WTC11 (cell line): ENCODE measurements at regions not wholly inside any gene's neighbourhood (a gene's known extent, or its start where the extent isn't known, plus 50 kb on each side); places are given as distances from the start of the nearest gene placed in this dataset.

ENCODE experiments used
- ATAC-seq: fragments of 200-7000 bp; cut with Tn5 transposase; 2 replicates; pipeline ENCODE4 v1.10.0; 2021; ENCODE audit warnings: mild to moderate bottlenecking, moderate library complexity
- CTCF ChIA-PET: fragments of 300-600 bp; sonication (Branson Sonifier 250); formaldehyde crosslinking; loops from one replicate; lab custom pipeline; 2021; ENCODE audit warnings: antibody characterized with exemption; lab: Charles Lee
- POLR2A ChIA-PET: fragments of 350-600 bp; sonication (Branson Sonifier 250); formaldehyde crosslinking; loops from one replicate; lab custom pipeline; 2021; ENCODE audit warnings: antibody characterized with exemption; lab: Charles Lee
- DNase-seq: peaks from one replicate; pipeline ENCODE4 v3.0.0; 2021; ENCODE audit warnings: low spot score
- H3K27ac Mint-ChIP-seq: 2 replicates; pipeline ENCODE4 v1.8.0; 2021; ENCODE audit warnings: mixed read lengths
- H3K27me3 Mint-ChIP-seq: 2 replicates; pipeline ENCODE4 v1.8.0; 2021; ENCODE audit warnings: low read depth, mild to moderate bottlenecking, moderate library complexity, mixed read lengths
- H3K36me3 Mint-ChIP-seq: 2 replicates; pipeline ENCODE4 v1.8.0; 2021; ENCODE audit warnings: mixed read lengths
- H3K4me1 Mint-ChIP-seq: 2 replicates; pipeline ENCODE4 v1.8.0; 2022; ENCODE audit warnings: mixed read lengths
- H3K4me3 Mint-ChIP-seq: 2 replicates; pipeline ENCODE4 v1.8.0; 2021; ENCODE audit warnings: mild to moderate bottlenecking, moderate library complexity, mixed read lengths
- H3K9me3 Mint-ChIP-seq: 2 replicates; pipeline ENCODE4 v1.8.0; 2021; ENCODE audit warnings: mixed read lengths
- AR ChIP-seq: fragments of 250-450 bp; sonication (Bioruptor Pico); IDR thresholded peaks from 2 replicates; pipeline ENCODE4 v1.9.0; 2021; ENCODE audit warnings: mild to moderate bottlenecking
- ATF3 ChIP-seq: sonication (generic); formaldehyde crosslinking; conservative IDR thresholded peaks from 2 replicates; pipeline ENCODE4 v1.8.1; 2022; ENCODE audit warnings: mild to moderate bottlenecking, missing genetic modification reagents
- CREB1 ChIP-seq: sonication (generic); formaldehyde crosslinking; IDR thresholded peaks from 2 replicates; pipeline ENCODE4 v1.8.0; 2023; ENCODE audit warnings: mild to moderate bottlenecking, missing genetic modification reagents
- EMX1 ChIP-seq: fragments of 250-450 bp; sonication (Bioruptor Pico); IDR thresholded peaks from 2 replicates; pipeline ENCODE4 v1.8.0; 2021; ENCODE audit warnings: mild to moderate bottlenecking
- HMGA2 ChIP-seq: fragments of 250-450 bp; sonication (Bioruptor Pico); IDR thresholded peaks from 2 replicates; pipeline ENCODE4 v1.4.0; 2021; ENCODE audit warnings: mild to moderate bottlenecking, moderate library complexity
- JUN ChIP-seq: sonication (generic); formaldehyde crosslinking; IDR thresholded peaks from 2 replicates; pipeline ENCODE4 v1.8.0; 2023; ENCODE audit warnings: mild to moderate bottlenecking, missing genetic modification reagents
- NFE2L1 ChIP-seq: sonication (generic); formaldehyde crosslinking; IDR thresholded peaks from 2 replicates; pipeline ENCODE4 v1.8.1; 2023; ENCODE audit warnings: missing genetic modification reagents
- NFYB ChIP-seq: sonication (generic); formaldehyde crosslinking; conservative IDR thresholded peaks from 2 replicates; pipeline ENCODE4 v1.8.0; 2022; ENCODE audit warnings: low read depth, missing genetic modification reagents
- NR1H2 ChIP-seq: sonication (generic); formaldehyde crosslinking; IDR thresholded peaks from 2 replicates; pipeline ENCODE4 v1.9.0; 2021; ENCODE audit warnings: mild to moderate bottlenecking, moderate library complexity, missing genetic modification reagents
- NR2C2 ChIP-seq: sonication (generic); formaldehyde crosslinking; IDR thresholded peaks from 2 replicates; pipeline ENCODE4 v1.8.0; 2022; ENCODE audit warnings: mild to moderate bottlenecking, missing genetic modification reagents
- PRRX2 ChIP-seq: fragments of 250-450 bp; sonication (Bioruptor Pico); IDR thresholded peaks from 2 replicates; pipeline ENCODE4 v1.8.0; 2021; ENCODE audit warnings: mild to moderate bottlenecking
- SP1 ChIP-seq: sonication (generic); formaldehyde crosslinking; conservative IDR thresholded peaks from 2 replicates; pipeline ENCODE4 v1.8.1; 2022; ENCODE audit warnings: missing genetic modification reagents
- ZMAT4 ChIP-seq: fragments of 250-450 bp; sonication (Bioruptor Pico); IDR thresholded peaks from 2 replicates; pipeline ENCODE4 v1.9.0; 2021; ENCODE audit warnings: mild to moderate bottlenecking
- ZNF263 ChIP-seq: sonication (generic); formaldehyde crosslinking; IDR thresholded peaks from 2 replicates; pipeline ENCODE4 v1.8.1; 2022; ENCODE audit warnings: low read depth, mild to moderate bottlenecking, moderate library complexity, missing genetic modification reagents
- ZNF317 ChIP-seq: sonication (generic); formaldehyde crosslinking; IDR thresholded peaks from 2 replicates; pipeline ENCODE4 v1.8.1; 2023; ENCODE audit warnings: low read depth, mild to moderate bottlenecking, moderate library complexity, missing genetic modification reagents, borderline replicate concordance
- TF ChIP-seq, protein P1 (sequence below): sonication (generic); formaldehyde crosslinking; IDR thresholded peaks from 2 replicates; pipeline ENCODE4 v1.8.1; 2023; ENCODE audit warnings: mild to moderate bottlenecking, moderate library complexity, missing genetic modification reagents
- TF ChIP-seq, protein P2 (sequence below): sonication (generic); formaldehyde crosslinking; conservative IDR thresholded peaks from 2 replicates; pipeline ENCODE4 v1.8.1; 2023; ENCODE audit warnings: mild to moderate bottlenecking, low read depth, missing genetic modification reagents, moderate library complexity
- TF ChIP-seq, protein P3 (sequence below): sonication (generic); formaldehyde crosslinking; IDR thresholded peaks from 2 replicates; pipeline ENCODE4 v1.8.1; 2022; ENCODE audit warnings: low read depth, missing genetic modification reagents, borderline replicate concordance
- TF ChIP-seq, protein P4 (sequence below): sonication (generic); formaldehyde crosslinking; IDR thresholded peaks from 2 replicates; pipeline ENCODE4 v1.8.1; 2023; ENCODE audit warnings: mild to moderate bottlenecking, missing genetic modification reagents, moderate library complexity

DNA sequence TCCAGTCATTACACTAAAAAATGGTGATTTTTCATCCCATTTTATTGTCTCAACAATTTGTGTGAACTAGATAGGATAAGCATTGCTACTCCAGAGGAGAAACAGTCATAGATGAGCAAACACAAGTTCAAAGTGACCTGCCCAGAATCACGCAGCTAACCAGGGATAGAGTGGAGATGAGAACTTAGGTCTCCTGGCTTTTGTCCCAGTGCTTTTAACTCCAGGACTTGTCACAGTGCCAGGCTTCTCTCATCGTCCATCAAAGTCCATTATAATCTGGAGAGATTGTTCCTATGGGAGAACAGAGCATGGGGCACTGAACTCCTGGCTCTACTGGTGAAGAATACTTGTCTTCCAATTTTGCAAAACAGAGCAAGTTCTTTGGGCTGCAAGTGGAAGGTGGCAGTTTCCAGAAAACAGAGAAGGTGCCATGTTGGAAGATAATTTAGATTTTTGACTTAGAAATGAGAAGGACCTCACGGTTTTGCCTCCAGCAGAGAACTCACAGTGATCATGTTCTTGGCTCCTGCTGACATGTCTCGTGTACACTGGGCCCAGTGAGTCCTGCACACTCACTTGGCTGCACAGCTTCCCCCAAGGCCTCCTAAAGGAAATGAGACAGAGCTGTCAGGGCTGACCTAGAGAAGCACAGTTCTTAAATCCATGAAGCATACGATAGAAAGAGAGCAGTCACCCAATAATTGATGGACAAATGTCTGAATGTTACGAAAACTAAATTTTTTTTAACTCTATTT lies 322.9 kb upstream of the NRP1 start (continued):
- TF ChIP-seq, protein P1, sequence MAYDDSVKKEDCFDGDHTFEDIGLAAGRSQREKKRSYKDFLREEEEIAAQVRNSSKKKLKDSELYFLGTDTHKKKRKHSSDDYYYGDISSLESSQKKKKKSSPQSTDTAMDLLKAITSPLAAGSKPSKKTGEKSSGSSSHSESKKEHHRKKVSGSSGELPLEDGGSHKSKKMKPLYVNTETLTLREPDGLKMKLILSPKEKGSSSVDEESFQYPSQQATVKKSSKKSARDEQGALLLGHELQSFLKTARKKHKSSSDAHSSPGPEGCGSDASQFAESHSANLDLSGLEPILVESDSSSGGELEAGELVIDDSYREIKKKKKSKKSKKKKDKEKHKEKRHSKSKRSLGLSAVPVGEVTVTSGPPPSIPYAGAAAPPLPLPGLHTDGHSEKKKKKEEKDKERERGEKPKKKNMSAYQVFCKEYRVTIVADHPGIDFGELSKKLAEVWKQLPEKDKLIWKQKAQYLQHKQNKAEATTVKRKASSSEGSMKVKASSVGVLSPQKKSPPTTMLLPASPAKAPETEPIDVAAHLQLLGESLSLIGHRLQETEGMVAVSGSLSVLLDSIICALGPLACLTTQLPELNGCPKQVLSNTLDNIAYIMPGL (CRISPR knock-in tag) = no peak
- TF ChIP-seq ZNF317 (CRISPR knock-in tag) (no peak), EMX1 (no peak), SP1 (CRISPR knock-in tag) (no peak), JUN (CRISPR knock-in tag) (no peak), NFYB (CRISPR knock-in tag) (no peak), NR2C2 (CRISPR knock-in tag) (no peak), PRRX2 (CRISPR knock-in tag) (no peak)
- TF ChIP-seq, protein P2, sequence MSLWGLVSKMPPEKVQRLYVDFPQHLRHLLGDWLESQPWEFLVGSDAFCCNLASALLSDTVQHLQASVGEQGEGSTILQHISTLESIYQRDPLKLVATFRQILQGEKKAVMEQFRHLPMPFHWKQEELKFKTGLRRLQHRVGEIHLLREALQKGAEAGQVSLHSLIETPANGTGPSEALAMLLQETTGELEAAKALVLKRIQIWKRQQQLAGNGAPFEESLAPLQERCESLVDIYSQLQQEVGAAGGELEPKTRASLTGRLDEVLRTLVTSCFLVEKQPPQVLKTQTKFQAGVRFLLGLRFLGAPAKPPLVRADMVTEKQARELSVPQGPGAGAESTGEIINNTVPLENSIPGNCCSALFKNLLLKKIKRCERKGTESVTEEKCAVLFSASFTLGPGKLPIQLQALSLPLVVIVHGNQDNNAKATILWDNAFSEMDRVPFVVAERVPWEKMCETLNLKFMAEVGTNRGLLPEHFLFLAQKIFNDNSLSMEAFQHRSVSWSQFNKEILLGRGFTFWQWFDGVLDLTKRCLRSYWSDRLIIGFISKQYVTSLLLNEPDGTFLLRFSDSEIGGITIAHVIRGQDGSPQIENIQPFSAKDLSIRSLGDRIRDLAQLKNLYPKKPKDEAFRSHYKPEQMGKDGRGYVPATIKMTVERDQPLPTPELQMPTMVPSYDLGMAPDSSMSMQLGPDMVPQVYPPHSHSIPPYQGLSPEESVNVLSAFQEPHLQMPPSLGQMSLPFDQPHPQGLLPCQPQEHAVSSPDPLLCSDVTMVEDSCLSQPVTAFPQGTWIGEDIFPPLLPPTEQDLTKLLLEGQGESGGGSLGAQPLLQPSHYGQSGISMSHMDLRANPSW (CRISPR knock-in tag) = no peak

DNA sequence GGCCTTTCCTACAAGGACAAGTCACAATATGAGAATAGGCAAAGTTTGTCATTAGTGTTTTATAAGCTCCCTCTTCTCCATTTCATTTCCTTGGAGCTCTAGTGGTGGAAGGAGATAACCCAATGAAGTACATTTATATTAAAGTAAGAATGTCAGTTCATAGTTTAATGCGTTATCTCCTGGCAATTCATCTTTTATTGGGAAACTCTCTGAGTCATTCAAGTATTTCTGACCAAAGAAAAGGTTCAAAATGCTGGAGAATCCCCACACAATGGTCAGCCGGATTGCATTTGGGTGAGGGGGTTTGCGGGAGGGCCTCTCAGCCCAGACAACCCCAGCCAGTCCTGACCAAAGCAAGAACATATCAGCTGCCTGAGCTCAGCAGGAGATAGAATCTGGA lies 321.5 kb upstream of the NRP1 start:
- Mint-ChIP-seq H3K27me3 (no peaks in the 10 kb centered on the region), H3K9me3 (peaks cover 33% of the 10 kb centered on the region), H3K4me3 (no peak overlapping the region), H3K27ac (no peak overlapping the region), H3K36me3 (peaks cover 12% of the 10 kb centered on the region), H3K4me1 (peaks cover 24% of the 10 kb centered on the region)
- POLR2A ChIA-PET = no interaction called here
- ATAC-seq (no peak), DNase-seq (no peak)
- TF ChIP-seq ATF3 (no peak), AR (no peak), JUN (CRISPR knock-in tag) (no peak), ZNF263 (CRISPR knock-in tag) (no peak), NR1H2 (no peak), CREB1 (CRISPR knock-in tag) (no peak), ZMAT4 (no peak), NFE2L1 (CRISPR knock-in tag) (no peak), HMGA2 (CRISPR knock-in tag) (no peak)
- TF ChIP-seq, protein P3, sequence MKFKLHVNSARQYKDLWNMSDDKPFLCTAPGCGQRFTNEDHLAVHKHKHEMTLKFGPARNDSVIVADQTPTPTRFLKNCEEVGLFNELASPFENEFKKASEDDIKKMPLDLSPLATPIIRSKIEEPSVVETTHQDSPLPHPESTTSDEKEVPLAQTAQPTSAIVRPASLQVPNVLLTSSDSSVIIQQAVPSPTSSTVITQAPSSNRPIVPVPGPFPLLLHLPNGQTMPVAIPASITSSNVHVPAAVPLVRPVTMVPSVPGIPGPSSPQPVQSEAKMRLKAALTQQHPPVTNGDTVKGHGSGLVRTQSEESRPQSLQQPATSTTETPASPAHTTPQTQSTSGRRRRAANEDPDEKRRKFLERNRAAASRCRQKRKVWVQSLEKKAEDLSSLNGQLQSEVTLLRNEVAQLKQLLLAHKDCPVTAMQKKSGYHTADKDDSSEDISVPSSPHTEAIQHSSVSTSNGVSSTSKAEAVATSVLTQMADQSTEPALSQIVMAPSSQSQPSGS (CRISPR knock-in tag) = no peak
- TF ChIP-seq, protein P4, sequence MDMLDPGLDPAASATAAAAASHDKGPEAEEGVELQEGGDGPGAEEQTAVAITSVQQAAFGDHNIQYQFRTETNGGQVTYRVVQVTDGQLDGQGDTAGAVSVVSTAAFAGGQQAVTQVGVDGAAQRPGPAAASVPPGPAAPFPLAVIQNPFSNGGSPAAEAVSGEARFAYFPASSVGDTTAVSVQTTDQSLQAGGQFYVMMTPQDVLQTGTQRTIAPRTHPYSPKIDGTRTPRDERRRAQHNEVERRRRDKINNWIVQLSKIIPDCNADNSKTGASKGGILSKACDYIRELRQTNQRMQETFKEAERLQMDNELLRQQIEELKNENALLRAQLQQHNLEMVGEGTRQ (CRISPR knock-in tag) = no peak
- CTCF ChIA-PET = no interaction called here
